DMS 273 treated with DMSO at 0.1 percent for 48 hours (cell line): ENCODE measurements at regions not wholly inside any gene's neighbourhood (a gene's known extent, or its start where the extent isn't known, plus 50 kb on each side); places are given as distances from the start of the nearest gene placed in this dataset.

ENCODE experiments used
- DNase-seq: peaks from one replicate; lab custom pipeline; 2025; lab: John Stamatoyannopoulos, UW

DNA sequence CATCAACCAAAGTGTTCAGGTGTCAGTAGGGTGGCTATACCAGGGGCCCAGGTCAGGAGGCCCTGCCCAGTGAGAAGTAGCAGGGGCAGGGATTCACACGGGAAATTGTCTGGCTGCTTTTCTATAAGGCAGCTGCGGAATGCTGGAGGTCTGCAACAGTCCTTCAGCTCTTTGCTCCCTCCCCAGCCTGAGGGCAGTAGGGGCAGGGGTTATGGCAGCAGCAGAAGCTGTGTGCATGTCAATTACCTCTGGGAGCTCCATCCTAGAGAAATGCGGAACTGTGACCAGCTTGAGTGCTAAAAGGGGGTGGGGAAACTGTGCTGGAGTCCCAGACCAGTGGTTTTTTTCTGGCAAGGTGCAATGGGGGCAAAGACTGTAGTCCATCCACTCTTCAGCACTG, 810.4 kb downstream of the PCDH7 start:
- no peak for DNase-seq

DNA sequence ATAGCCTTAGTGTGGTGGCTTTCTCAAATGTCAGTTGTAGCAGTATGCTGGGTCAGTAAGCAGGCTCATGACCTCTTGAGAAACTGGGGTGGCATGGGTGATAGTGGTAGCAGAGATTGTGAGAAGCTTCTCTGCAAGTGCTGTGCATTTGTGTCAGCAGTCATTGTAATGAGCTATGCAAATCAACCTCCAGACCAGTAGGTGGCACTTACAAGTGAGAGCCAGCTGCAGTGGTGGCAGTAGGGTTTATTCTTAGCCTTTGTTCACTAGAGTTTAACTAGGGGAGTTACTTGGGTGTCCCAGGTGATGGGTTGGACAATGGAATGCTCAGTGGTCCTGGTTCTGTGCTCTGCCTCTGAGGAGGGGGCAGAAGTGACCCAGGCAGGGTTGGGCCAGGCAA, 818.7 kb downstream of the PCDH7 start:
- no peak for DNase-seq

DNA sequence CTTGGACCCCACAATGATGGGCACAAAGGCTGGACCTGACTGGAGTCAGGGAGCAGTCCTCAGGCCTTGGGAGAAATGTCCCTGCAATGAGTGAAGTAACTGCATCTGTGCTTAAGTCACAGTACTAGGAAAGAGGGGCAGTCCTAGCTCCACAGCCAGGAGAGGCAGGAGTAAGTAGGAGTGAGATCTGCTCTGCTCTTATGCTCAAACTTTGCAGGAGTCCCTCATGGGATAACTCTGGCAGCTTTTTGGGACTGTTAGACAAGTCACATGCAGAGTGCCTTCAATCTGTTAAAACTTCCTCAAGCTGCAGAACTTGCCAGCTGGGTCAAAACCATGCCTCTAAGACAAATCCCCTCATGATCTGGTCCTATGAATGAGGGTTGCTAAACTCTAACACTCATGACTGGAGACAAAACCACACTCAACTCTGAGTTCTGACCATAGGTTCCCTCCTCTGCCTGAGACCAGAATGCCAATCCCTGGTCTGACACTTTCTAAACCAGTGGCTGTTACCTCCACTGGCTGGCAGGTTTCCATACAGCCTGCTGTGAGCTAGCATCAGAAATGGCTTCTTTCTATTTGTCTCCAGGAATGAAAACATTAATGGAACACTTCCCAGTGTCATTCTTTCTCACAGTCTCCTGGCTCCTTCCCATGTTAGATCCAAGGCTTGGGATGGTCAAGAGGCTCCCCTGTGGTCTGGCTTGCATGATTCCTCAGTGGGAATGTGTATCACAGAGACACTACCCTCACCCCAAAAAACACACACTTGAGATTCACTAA, 819.3 kb downstream of the PCDH7 start:
- no peak for DNase-seq

DNA sequence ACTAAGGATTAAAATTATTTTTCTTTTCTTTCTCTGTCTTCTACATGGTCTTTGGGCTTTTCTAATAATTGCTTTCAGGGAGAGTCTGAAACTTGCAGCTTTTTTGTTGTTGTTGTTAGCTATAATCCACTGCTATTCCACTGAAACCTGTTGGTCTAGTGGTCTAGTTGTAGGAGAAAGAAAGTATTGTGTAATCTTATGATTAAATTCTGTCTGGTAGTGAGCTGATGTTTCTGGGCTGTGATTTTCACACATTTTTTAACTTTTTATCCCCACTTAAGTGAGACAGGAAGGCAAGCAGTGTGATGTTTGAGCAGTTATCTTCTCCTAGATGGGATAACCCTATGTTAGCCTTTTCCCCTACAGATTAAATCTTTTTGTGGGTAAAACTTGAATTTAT, 825.2 kb downstream of the PCDH7 start:
- DNase-seq, result no peak

DNA sequence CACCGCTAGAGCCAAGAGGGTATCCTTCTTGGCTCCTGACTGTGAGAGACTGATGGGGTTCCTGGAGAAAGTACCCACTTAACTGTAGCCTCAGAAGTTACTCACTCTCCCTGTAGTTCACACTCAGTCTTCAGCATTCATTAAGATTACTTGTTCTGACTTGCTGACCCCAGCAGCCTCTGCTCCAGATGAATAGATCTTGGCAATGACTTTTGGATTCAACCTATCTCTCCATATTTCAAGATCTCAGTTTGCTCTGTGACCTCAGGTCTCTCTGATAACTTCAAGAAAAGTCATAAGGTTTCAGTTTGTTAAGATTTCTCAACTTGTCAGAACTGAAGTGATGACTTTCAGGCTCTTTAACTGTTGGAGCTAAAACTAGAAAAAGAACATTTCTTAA, 825.6 kb downstream of the PCDH7 start:
- no peak for DNase-seq

DNA sequence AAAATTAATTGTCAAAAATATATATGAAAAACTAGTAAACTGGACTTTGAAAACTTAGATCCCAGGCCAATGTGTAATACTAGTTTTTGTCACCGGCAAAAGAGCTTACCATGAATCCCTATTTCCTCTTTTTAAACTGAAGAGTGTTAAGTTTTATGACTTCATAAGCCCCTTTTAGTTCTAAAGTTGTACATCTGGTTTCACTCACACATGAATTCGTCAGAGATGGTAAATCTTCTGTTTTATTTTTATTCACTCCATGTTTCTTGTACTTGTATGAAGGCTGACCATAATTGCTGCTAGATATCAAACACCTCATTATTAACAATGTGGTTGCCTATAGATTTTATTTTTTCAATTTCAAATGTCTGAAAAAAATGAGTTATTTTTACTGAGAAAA, 827.9 kb downstream of the PCDH7 start:
- no peak for DNase-seq

DNA sequence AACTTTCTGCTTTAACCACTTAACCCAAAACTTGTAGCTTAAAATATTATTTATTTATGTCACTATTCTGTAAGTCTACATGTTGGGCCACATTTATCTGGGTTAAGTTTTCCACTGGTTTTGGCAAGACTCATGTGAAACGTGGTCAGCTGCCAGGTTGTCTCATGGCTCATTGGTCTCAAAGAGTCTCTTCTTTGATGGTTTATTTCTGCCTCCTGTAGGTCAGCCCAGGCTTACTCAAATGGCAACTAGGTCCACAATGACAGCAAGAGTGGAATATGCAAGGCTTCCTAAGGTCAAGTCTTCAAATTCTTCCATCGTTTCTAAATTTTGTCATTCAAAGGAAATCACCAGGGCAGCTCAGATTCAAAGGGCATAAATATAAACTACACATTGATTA, 828.7 kb downstream of the PCDH7 start:
- DNase-seq, result no peak

DNA sequence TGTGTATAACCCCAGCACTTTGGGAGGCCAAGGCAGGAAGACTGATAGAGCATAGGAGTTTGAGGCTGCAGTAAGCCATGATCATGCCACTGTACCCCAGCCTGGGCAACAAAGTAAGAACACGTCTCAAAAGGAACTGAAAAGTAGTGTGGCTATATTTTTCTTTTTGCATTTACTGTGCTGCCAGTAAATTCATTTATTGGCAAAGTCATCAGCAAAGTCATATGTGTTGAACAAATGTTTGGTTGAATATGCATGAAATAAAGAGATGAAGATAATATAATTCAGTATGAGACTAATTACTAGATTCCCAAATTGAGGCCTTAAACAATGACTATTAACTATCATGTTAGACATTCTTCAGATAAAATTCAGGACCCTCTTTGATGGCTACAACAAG, 829.1 kb downstream of the PCDH7 start:
- no peak for DNase-seq

DNA sequence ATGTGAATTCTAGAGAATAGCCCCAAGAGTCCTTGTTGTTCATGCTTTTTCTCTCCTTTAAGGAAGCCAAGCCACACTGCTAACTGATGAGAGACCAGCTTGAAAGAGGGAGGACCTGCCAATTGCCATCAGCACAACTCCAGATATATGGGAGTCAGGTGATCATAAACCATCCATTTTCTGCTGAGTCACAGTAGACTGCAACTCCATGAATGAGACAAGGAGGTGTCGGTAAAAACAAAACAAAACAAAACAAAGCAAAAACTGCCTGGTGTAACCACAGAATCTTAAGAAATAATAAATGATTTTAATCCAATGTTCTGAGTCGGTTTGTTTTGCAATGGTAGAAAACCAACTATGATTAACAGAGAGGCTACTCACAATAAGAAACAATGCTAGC, 837.3 kb downstream of the PCDH7 start:
- no peak for DNase-seq

DNA sequence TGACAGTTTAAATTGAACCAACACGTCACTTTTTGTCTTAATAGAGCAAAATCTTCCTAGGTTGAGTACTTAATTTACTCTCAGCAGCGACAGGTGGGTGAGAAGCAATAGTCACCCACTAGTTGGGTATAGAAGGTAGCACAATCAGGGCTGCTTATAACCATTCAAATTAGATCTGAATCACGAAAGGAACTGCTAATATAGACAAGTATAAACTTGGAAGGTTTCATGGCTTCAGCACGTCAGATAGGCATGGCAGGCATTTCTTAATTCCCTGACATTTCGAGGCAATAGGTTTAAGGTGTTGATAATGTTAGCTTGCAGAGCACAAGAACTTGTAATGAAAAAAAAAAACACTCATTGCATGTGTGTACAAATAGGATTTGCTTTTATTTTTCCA, 853.4 kb downstream of the PCDH7 start:
- no peak for DNase-seq

DNA sequence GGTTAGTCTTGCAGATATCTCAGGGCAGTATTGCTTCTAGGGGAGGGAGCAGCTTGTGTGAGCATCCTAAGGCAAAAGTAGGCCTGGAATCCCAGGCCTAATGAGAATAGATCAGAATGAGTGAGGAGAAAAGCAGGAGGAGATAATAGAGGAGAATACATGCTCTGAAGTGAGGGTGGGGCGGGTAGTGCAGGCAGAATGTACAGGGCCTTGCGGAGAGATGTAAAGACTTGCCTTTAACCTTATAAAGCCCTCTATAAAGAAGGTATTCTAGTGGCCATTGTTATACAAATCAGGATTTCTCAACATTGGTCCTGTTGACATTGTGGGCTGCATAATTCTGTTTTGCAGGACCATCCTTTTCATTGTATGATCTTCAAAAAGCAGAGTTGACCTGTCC, 855.3 kb downstream of the PCDH7 start:
- no peak for DNase-seq

DNA sequence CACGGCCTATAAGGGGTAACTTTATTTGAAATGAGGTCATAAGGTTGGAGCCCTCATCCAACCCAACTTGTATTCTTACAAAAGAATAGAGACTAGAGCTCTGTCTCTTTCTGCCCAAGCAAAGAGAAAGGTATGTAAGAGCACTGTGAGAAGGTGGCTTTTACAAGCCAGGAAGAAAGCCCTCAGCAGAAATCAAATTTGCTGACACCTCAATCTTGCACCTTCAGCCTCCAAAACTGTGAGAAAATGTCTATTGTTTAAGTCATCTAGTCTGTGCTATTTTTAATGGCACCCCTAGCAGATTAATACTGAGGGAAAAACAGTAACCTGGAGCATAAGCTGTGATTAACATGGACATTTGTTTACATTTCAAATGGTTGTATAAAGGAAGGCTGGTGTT, 860.7 kb downstream of the PCDH7 start:
- DNase-seq, result no peak

DNA sequence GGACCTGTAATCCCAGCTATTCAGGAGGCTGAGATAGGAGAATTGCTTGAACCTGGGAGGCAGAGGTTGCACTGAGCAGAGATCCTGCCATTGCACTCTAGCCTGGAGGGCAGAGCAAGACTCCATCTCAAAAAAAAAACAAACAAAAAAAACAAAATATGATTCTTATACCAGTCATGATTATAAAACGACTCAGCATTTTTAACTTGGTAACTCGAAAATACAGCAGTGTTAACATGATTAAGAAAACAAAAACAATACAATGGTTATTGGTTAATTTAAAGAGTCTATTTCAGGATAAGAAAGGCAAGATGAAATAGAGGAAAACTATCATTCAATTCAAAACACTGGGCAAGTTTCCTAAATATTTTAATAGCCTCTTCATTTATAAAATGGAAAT, 865.3 kb downstream of the PCDH7 start:
- DNase-seq, result no peak

DNA sequence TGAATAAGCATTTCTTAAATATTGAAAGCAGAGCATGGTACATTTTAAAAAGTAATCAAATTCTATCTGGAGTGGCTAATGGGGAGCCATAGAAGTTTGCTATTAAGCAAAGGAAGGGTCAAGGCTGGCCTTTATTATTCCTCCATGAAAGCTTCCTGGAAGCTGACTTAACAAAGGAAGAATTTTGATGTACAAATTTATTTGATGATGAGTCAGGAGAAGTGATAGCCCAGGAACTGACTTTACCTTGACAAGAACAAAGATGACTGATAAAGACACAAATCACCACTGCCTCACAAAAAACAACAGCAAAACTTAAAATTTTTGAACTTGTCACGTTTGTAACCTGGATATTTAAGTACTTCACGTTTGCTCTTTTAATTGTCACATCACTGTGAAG, 872.1 kb downstream of the PCDH7 start:
- DNase-seq, result no peak

DNA sequence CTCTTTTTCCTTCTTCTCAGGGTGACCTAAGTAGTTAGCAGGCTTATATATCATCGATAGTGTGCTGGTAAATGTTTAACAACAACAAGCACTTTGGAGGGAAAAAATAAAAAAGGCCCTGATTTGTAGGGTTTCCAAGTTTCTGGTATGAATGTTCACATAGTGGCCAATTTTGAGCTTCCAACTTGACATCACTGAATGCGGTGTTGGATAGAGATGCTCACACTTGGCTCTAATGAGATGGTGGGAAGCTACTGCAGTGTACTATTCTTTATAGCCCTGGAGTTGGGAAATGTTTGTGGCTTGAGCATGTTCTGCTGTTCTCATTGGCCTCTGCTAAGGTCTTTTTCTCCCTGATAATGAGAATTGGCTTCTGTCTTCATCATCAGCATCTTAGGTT, 875.3 kb downstream of the PCDH7 start:
- DNase-seq, result no peak

DNA sequence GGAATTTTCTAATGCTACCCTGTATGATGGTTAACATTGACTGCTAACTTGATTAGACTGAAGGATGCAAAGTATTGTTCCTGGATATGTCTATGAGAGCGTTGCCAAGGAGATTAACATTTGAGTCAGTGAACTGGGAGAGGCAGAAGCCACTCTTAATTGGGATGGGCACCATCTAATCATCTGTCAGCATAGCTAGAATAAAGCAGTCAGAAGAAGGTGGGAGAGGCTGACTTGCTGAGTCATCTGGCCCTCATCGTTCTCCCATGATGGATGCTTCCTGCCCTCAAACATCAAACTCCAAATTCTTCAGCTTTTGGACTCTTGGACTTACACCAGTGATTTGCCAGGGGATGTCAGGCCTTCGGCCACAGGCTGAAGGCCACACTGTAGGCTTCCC, 878.5 kb downstream of the PCDH7 start:
- no peak for DNase-seq

DNA sequence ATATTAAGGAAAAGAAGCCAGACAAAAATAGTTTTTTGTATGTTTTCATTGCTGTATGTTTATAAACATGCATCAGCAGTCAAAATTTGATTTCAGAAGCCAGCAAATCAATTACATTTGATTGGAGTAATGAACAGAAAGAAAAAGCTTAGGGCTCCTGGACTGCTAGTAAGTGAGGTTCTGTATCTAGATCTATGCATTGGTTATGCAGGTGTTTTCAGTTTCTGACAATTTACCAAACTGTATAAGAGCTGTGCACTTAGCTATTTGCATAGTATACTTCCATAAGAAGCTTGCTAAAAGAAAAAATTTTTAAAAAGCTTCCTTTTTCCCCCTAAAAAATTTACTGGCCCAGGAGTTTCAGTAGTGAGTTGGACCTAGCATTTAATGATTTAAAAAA, 881.6 kb downstream of the PCDH7 start:
- no peak for DNase-seq

DNA sequence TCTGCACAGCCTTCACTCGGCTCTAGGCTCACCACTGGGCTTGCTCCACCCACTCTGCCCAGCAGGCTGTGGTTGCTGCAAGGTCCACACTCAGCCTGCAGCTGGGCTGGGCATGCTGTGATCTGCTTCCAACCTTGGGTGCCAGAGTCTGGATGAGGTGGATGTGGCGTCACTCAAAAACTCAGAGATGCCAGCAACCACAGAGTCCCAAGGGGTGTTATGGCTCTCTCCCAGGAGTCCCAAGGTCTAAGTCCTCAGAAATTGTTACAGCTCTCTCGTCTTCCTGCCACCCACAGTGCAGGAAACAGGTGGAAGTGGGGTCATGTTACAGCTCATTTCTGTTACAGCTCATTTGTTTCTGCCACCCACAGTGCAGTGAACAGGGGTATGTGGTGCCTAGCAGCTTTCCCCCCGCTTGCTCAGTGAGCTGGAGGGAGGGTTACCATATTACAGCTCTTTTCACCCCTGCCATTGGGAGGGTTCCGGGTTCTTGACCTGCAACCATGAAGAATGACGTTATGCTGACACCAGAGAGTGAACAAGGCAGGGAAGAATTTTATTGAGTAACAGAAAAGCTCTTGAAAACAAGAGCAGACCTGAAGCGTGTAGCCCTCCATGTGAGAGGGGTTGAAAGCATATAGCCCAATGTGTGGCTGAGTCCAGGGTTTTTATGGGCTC, 893.9 kb downstream of the PCDH7 start:
- no peak for DNase-seq

DNA sequence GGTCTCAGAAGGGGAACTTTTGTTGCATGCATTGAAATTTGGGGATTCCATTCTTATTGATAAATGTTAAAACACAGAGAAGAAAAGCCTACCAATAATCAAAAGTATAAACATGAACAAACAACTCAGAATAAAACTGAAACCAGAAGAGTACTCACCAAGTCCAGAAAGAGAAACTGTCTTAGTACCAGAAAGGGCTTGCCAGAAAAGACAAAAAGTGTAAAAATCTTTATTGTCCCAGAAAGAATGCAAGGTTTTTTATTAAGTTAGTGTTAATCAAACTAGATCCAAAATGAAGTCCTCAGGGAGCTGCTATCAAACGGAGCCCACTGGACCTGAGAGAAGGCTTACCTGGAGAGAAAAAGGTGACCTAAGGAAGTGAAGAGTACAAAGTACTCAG, 897.5 kb downstream of the PCDH7 start:
- no peak for DNase-seq

DNA sequence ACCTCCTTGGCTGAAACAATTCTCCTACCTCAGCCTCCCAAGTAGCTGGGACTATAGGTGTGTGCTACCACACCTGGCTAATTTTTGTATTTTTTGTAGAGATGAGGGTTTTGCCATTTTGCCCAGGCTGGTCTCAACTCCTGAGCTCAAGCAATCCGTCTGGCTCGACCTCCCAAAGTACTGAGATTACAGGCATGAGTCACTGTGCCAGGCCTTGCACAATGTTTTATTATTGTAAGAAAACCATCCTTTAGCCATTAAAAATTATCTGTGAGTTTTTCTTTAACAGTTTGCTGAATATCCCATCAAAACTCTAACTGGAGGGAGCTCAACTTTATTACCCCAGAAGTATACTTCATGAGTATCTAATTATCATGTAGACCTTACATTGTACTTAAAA, 900.3 kb downstream of the PCDH7 start:
- no peak for DNase-seq

DNA sequence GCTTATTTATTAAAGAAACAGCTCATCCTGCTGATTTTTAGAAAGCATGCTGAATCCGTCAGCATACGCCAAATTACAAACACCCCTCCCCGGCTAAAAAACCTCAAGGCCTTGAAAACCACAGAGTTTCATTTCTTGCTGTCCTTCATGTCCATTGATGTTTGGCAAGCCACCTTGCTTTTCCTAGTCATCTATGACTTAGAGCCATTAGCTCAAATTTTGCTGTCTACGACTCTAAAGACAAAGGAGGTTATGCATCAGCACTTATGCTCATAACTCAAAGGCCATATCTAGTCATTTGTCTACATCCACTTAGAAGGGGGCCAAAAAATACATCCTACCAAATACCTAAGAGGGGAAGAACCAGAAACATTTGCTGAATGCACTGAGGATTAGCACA, 925.1 kb downstream of the PCDH7 start:
- no peak for DNase-seq

DNA sequence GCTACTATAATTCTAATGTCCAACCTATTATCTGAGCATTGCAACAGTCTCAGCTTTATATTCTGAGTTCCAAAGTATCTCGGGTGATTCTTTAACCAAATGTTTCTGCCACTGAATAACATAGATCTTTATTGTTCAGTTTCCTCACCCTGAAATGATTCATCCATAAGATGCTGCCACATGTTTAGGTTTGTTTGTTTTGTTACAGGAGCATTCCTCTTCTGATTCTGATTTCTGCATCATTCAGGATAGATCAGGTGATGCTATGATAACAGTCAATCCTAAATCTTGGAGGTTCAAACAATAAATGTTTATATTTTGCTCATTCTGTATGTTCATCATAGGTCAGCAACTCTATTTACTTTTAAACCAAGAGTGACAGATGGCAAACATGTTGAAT, 927.6 kb downstream of the PCDH7 start:
- DNase-seq, result no peak

DNA sequence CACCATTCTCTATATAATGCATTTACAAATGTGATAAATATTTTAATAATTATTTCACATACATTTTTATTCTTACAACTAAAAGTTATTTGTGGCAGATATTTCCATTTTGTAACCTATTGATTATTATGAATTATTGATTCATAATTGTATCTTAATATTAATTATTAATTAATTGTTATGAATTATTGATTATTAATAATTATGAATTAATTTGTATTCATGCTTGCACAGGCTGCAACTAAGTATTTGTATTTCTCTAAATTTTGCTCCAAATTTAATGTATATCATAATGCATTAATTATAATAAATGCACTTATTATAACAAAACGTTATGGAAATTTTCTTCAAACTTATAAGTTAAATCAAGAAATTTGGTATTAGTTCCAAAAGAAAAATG, 929.7 kb downstream of the PCDH7 start:
- no peak for DNase-seq

DNA sequence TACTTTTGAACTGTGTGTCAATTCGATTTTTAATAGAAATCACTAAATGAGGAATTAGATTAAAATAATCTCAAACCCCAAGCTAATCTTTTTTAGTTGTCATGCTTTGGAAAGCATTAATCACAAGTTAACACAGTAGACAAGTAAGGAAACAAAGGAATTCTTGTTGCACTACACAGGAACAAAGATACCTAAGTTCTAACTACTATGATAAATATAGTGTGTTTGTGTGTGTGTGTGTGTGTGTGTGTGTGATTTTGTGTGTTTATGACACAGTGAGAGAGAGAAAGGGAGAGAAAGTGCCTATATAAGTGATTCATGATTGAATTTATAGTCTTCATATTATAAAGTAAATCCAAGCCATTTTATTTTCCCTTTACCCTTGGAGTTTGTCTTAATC, 931.4 kb downstream of the PCDH7 start:
- DNase-seq, result no peak
